ENCODE measurements at regions not wholly inside any gene's neighbourhood (a gene's known extent, or its start where the extent isn't known, plus 50 kb on each side); places are given as distances from the start of the nearest gene placed in this dataset.

- TF ChIP-seq POU6F1 (CRISPR knock-in tag; IDR thresholded peaks at IDR 0.05; ENCODE audit: borderline replicate concordance, low read depth) (peak; percentile 94; the same call in 1 of the 2 replicates), TOX (CRISPR knock-in tag; IDR thresholded peaks at IDR 0.05; ENCODE audit: borderline replicate concordance) (peak; percentile 81; the same call in 1 of the 2 replicates), OSR1 (CRISPR knock-in tag; IDR thresholded peaks at IDR 0.05) (0 out of 2 replicates have a peak, but pooled peaks have one; percentile 46), ESRRG (CRISPR knock-in tag; IDR thresholded peaks at IDR 0.05) (no peak), GLIS3 (CRISPR knock-in tag; IDR thresholded peaks at IDR 0.05) (no peak), PPARA (CRISPR knock-in tag; IDR thresholded peaks at IDR 0.05; ENCODE audit: borderline replicate concordance) (no peak), CSRNP3 (CRISPR knock-in tag; IDR thresholded peaks at IDR 0.05) (no peak), ZC3H10 (CRISPR knock-in tag; IDR thresholded peaks at IDR 0.05) (peak; percentile 75; the same call in 1 of the 2 replicates)
- ATAC-seq: peak; percentile 25; the same call in 2 of the 3 replicates
Observed at GRCh38 chr1:238652346-238652968, 733.9 kb upstream of the CHRM3 start.

- TF ChIP-seq PATZ1 (CRISPR knock-in tag; IDR thresholded peaks at IDR 0.05; ENCODE audit: borderline replicate concordance): no peak
- no peak for TF ChIP-seq BACH2 (CRISPR knock-in tag; IDR thresholded peaks at IDR 0.05; ENCODE audit: borderline replicate concordance)
- no peak for ATAC-seq
Observed at GRCh38 chr1:238649200-238649599, 737.2 kb upstream of the CHRM3 start.

DNA sequence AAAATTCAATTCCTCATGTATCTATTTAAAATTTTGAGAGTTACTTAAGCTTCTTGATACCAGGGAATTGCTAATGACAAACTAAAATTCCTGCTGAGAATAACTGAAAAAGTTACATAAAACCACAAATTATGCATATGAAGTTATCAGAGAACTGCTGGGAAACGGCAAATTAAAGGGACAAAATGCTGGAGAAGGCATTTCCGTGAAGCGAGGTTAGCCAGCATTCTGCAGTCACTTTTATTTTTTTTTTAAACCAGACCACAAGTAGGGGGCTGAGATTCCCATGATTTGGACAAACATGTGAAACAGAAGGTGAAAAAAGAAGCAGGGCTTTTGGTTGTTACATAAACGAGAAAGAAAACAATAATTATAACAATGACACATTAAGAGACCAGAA is 737.6 kb upstream of the CHRM3 start:
- ATAC-seq: no peak
- TF ChIP-seq ISL1 (CRISPR knock-in tag; IDR thresholded peaks at IDR 0.05): no peak
- TF ChIP-seq CSDC2 (CRISPR knock-in tag; IDR thresholded peaks at IDR 0.05): no peak
- TF ChIP-seq PPARA (CRISPR knock-in tag; IDR thresholded peaks at IDR 0.05; ENCODE audit: borderline replicate concordance): no peak
- TF ChIP-seq POU6F1 (CRISPR knock-in tag; IDR thresholded peaks at IDR 0.05; ENCODE audit: borderline replicate concordance, low read depth): no peak
- no peak for TF ChIP-seq ZFP3 (CRISPR knock-in tag; IDR thresholded peaks at IDR 0.05)
- TF ChIP-seq CSRNP3 (CRISPR knock-in tag; IDR thresholded peaks at IDR 0.05): no peak
- TF ChIP-seq ESRRG (CRISPR knock-in tag; IDR thresholded peaks at IDR 0.05): no peak
- no peak for TF ChIP-seq OSR1 (CRISPR knock-in tag; IDR thresholded peaks at IDR 0.05)
- no peak for TF ChIP-seq PATZ1 (CRISPR knock-in tag; IDR thresholded peaks at IDR 0.05; ENCODE audit: borderline replicate concordance)
- TF ChIP-seq BACH2 (CRISPR knock-in tag; IDR thresholded peaks at IDR 0.05; ENCODE audit: borderline replicate concordance): no peak
- no peak for TF ChIP-seq SNAI2 (CRISPR knock-in tag; IDR thresholded peaks at IDR 0.05)

DNA sequence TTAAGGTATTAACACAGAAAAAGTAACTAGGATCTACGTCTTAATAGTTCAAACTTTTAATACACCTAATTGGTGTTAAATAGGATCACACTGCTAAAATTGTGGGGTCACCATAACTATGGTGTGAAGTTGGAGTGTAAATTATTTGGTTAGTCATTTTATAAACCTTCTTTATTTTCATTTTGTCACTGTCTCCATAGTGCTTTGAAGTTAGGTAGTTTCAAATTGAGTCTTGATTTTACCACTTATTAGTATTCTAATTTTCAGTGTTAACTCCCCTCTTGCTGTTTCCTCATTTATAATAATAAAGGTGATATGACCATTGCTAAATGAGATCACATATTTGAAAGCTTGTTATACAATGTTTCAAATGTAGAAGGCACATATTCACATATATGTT is 738.1 kb upstream of the CHRM3 start:
- no peak for ATAC-seq
- TF ChIP-seq ZC3H10 (CRISPR knock-in tag; IDR thresholded peaks at IDR 0.05) (0 out of 2 replicates have a peak, but pooled peaks have one; percentile 23), BACH2 (CRISPR knock-in tag; IDR thresholded peaks at IDR 0.05; ENCODE audit: borderline replicate concordance) (no peak), ZNF8 (CRISPR knock-in tag; IDR thresholded peaks at IDR 0.05) (no peak), SNAI2 (CRISPR knock-in tag; IDR thresholded peaks at IDR 0.05) (no peak), RARB (CRISPR knock-in tag; IDR thresholded peaks at IDR 0.05) (no peak)

Measured in SK-N-SH treated with all-trans-retinoic acid at 6 μM for 48 hours (cell line).